ENCODE measurements at regions not wholly inside any gene's neighbourhood (a gene's known extent, or its start where the extent isn't known, plus 50 kb on each side); places are given as distances from the start of the nearest gene placed in this dataset.

DNA sequence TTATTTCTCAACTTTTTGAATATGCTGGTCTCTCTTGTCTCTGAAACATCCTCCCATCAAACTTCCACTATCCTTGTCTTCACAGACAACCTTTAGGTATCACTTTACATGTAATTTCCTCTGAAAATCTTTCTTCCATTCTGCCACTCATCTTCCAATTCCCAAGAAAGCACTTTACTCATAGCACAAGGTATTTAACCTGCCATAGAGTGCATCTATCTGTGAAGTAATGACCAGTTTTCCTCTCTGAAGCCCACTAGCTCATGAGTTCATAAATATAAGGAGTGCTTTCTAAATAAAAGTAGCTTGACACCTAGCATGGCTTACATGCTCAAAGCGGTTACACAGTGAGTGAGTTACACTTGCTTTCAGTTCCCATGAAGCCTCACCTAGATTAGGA lies 160.7 kb upstream of the CMC1 start (continued):
- no peak for TF ChIP-seq MEF2D (CRISPR knock-in tag; IDR thresholded peaks at IDR 0.05)
- TF ChIP-seq, protein P1, sequence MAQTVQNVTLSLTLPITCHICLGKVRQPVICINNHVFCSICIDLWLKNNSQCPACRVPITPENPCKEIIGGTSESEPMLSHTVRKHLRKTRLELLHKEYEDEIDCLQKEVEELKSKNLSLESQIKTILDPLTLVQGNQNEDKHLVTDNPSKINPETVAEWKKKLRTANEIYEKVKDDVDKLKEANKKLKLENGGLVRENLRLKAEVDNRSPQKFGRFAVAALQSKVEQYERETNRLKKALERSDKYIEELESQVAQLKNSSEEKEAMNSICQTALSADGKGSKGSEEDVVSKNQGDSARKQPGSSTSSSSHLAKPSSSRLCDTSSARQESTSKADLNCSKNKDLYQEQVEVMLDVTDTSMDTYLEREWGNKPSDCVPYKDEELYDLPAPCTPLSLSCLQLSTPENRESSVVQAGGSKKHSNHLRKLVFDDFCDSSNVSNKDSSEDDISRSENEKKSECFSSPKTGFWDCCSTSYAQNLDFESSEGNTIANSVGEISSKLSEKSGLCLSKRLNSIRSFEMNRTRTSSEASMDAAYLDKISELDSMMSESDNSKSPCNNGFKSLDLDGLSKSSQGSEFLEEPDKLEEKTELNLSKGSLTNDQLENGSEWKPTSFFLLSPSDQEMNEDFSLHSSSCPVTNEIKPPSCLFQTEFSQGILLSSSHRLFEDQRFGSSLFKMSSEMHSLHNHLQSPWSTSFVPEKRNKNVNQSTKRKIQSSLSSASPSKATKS (CRISPR knock-in tag; IDR thresholded peaks at IDR 0.05), result no peak
- TF ChIP-seq RBM39 (IDR thresholded peaks at IDR 0.05; ENCODE audit: low read depth, low read length, poor library complexity, severe bottlenecking), result no peak
- no peak for TF ChIP-seq CENPX (CRISPR knock-in tag; IDR thresholded peaks at IDR 0.05)
- TF ChIP-seq CBX2 (IDR thresholded peaks at IDR 0.05; ENCODE audit: low read depth, low read length), result no peak
- no peak for TF ChIP-seq CBX2 (CRISPR knock-in tag; IDR thresholded peaks at IDR 0.05; ENCODE audit: low read depth)
- TF ChIP-seq, protein P2, sequence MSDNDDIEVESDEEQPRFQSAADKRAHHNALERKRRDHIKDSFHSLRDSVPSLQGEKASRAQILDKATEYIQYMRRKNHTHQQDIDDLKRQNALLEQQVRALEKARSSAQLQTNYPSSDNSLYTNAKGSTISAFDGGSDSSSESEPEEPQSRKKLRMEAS (IDR thresholded peaks at IDR 0.05), result no peak
- no peak for TF ChIP-seq ZBTB39 (CRISPR knock-in tag; IDR thresholded peaks at IDR 0.05)

DNA sequence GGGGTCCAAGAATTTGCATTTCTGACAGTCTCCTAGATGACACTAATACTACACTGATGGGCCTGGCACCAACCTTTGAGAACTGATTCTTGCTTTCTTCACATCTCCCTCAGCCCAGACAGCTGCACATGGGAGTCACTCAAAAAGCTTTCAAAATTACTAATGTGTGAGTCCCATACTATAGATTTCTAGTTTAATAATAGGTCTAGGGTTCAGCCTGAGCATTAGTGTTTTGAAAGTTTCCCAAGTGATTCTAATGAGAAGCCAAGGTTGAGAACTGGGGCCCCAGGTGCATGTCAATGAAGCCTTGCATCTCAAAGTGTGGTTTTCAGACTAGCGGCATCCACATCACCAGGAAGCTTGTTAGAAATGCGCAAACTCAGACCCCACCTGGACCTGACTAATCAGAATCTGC lies 159.9 kb upstream of the CMC1 start:
- Histone ChIP-seq H3K4me1 (ENCODE audit: insufficient read depth, low read length) (no peaks in the 10 kb centered on the region), H3K36me3 (replicated peaks in 1 of 2; ENCODE audit: control insufficient read depth in 1 of 2, insufficient read depth in 2 of 2, low read length in 2 of 2) (no peaks in the 10 kb centered on the region), H3K27me3 (ENCODE audit: control insufficient read depth in 1 of 2, insufficient read depth in 2 of 2, low read length in 2 of 2) (no peaks in the 10 kb centered on the region), H4K20me1 (ENCODE audit: insufficient read depth, low read length) (no peaks in the 10 kb centered on the region), H3K9me3 (ENCODE audit: low read length) (no peaks in the 10 kb centered on the region), H3K9ac (ENCODE audit: insufficient read depth, low read depth, low read length) (no peak overlapping the region), H3K4me3 (replicated peaks in 1 of 3; ENCODE audit: insufficient read depth in 1 of 3, low read depth in 2 of 3, low read length in 3 of 3) (no peak overlapping the region), H3K27ac (ENCODE audit: extremely low read length, insufficient read depth, low read length) (no peak overlapping the region), H3K79me2 (ENCODE audit: insufficient read depth, low read length) (no peaks in the 10 kb centered on the region), H3K4me2 (ENCODE audit: low read depth, low read length) (no peak overlapping the region), H2AFZ (ENCODE audit: low read length) (no peak overlapping the region)
- in situ Hi-C loops (cut with HindIII; ENCODE audit: extremely low pct_ligation_motif_present, low pct_unique_long_range_greater_than_20kb) (no loop called here), intact Hi-C loops (cut with micrococcal nuclease; ENCODE audit: unreplicated experiment) (no loop called here)
- ChIA-PET POLR2A (no interaction called here), CTCF (ENCODE audit: low intra/inter-chr PET ratio, low total read pairs) (no interaction called here)
- ATAC-seq (no peak), FAIRE-seq (no peak), DNase-seq (ENCODE audit: low spot score) (no peak)
- no CpG with 5 or more reads among the region's 2 CpGs for WGBS (ENCODE audit: low lambda C conversion rate)
- BruUV-seq (replicated peaks), result no TSS peak
- no peak for TF ChIP-seq ZNF747 (CRISPR knock-in tag; IDR thresholded peaks at IDR 0.05; ENCODE audit: borderline replicate concordance)
- no peak for TF ChIP-seq MXI1 (IDR thresholded peaks at IDR 0.05; ENCODE audit: borderline replicate concordance, low read depth, low read length)
- TF ChIP-seq AGO2 (optimal IDR thresholded peaks at IDR 0.05; ENCODE audit: low read depth, low read length), result no peak
- no peak for TF ChIP-seq GRHL1 (CRISPR knock-in tag; conservative IDR thresholded peaks at IDR 0.05)
- no peak for TF ChIP-seq ZNF782 (CRISPR knock-in tag; IDR thresholded peaks at IDR 0.05; ENCODE audit: borderline replicate concordance)
- TF ChIP-seq ZBTB14 (CRISPR knock-in tag; IDR thresholded peaks at IDR 0.05), result no peak
- TF ChIP-seq ZBTB42 (CRISPR knock-in tag; IDR thresholded peaks at IDR 0.05), result no peak
- TF ChIP-seq PTBP1 (IDR thresholded peaks at IDR 0.05; ENCODE audit: low read depth, low read length, poor library complexity, severe bottlenecking), result no peak
- TF ChIP-seq TCF12 (IDR thresholded peaks at IDR 0.05), result no peak
- no peak for TF ChIP-seq TCF12 (CRISPR knock-in tag; IDR thresholded peaks at IDR 0.05)

All from HepG2 (cell line).